B cell (primary cell): ENCODE measurements at regions not wholly inside any gene's neighbourhood (a gene's known extent, or its start where the extent isn't known, plus 50 kb on each side); places are given as distances from the start of the nearest gene placed in this dataset. TPM values are rescaled to one million over a fixed set of nuclear protein-coding genes. Genes with fewer than 3 reads are reported as not detected.

Source experiments
- small RNA-seq: library from RNA; depleted of rRNA; stranded (forward); fragments of <200 nt; gene quantifications from one replicate; pipeline ENCODE3, GENCODE V24; 2012; ENCODE audit warnings: low replicate concordance, low read depth; ENCODE audit not compliant: insufficient read length

Small RNA genes lying in the stretch of these regions (small RNA-seq; reads per million reads assigned to genes)
- not detected for gene RF00004
